GM19395 (cell line): ENCODE measurements at regions not wholly inside any gene's neighbourhood (a gene's known extent, or its start where the extent isn't known, plus 50 kb on each side); places are given as distances from the start of the nearest gene placed in this dataset.
"Not testable (repeated sequence)": the region's sequence is repeated elsewhere in the genome, so short reads cannot be mapped to it uniquely, and the experiment has no call there.

Experiments used
- ATAC-seq: cut with Tn5 transposase; IDR thresholded peaks from one replicate; pipeline ENCODE4 v1.9.1; 2021; ENCODE audit warnings: mild to moderate bottlenecking, moderate library complexity; ENCODE audit not compliant: unreplicated experiment

- ATAC-seq, result not testable (repeated sequence)
Measured at GRCh38 chr9:18066608-18067007, 407.3 kb upstream of the ADAMTSL1 start.

GRCh38 chr9:18067548-18068120 lies 406.3 kb upstream of the ADAMTSL1 start:
- ATAC-seq, result no peak

- no peak for ATAC-seq
Measured at GRCh38 chr9:18068900-18069299, 405.1 kb upstream of the ADAMTSL1 start.

- ATAC-seq, result no peak
Measured at GRCh38 chr9:18071651-18072060, 402.3 kb upstream of the ADAMTSL1 start.

GRCh38 chr9:18073002-18073401 lies 401.0 kb upstream of the ADAMTSL1 start:
- ATAC-seq, result no peak

GRCh38 chr9:18074041-18074440 lies 399.9 kb upstream of the ADAMTSL1 start:
- ATAC-seq, result no peak

- ATAC-seq, result no peak
Measured at GRCh38 chr9:18075253-18075952, 398.6 kb upstream of the ADAMTSL1 start.

- ATAC-seq, result no peak
Measured at GRCh38 chr9:18077941-18078678, 395.8 kb upstream of the ADAMTSL1 start.

GRCh38 chr9:18092138-18092537 lies 381.8 kb upstream of the ADAMTSL1 start:
- no peak for ATAC-seq

GRCh38 chr9:18106006-18106560 lies 367.9 kb upstream of the ADAMTSL1 start:
- ATAC-seq, result no peak

- ATAC-seq, result no peak
Measured at GRCh38 chr9:18109675-18110074, 364.3 kb upstream of the ADAMTSL1 start.

GRCh38 chr9:18111146-18111545 lies 362.8 kb upstream of the ADAMTSL1 start:
- no peak for ATAC-seq

- no peak for ATAC-seq
Measured at GRCh38 chr9:18114559-18115475, 359.1 kb upstream of the ADAMTSL1 start.

- ATAC-seq, result no peak
Measured at GRCh38 chr9:18118268-18118667, 355.7 kb upstream of the ADAMTSL1 start.

- ATAC-seq, result no peak
Measured at GRCh38 chr9:18122171-18122570, 351.8 kb upstream of the ADAMTSL1 start.

GRCh38 chr9:18124760-18125159 lies 349.2 kb upstream of the ADAMTSL1 start:
- no peak for ATAC-seq

GRCh38 chr9:18126831-18127498 lies 347.0 kb upstream of the ADAMTSL1 start:
- ATAC-seq, result no peak

GRCh38 chr9:18127499-18127875 lies 346.5 kb upstream of the ADAMTSL1 start:
- ATAC-seq, result no peak

GRCh38 chr9:18129809-18130334 lies 344.1 kb upstream of the ADAMTSL1 start:
- ATAC-seq, result no peak
